Osteoblast (primary cell): ENCODE measurements at regions not wholly inside any gene's neighbourhood (a gene's known extent, or its start where the extent isn't known, plus 50 kb on each side); places are given as distances from the start of the nearest gene placed in this dataset.

Experiments used
- DNase-seq: peaks from one replicate; pipeline ENCODE4 v3.0.0; 2011; ENCODE audit warnings: low spot score, mixed read lengths; ENCODE audit not compliant: insufficient read length; ENCODE audit errors: missing footprints
- H2AFZ ChIP-seq: 2 replicates; pipeline ENCODE4 v1.6.0; 2011; ENCODE audit warnings: mild to moderate bottlenecking, low read length
- H3K27ac ChIP-seq: 2 replicates; pipeline ENCODE4 v1.5.1; 2011; ENCODE audit warnings: mild to moderate bottlenecking, low read depth, low read length, moderate library complexity
- H3K27me3 ChIP-seq: 2 replicates; pipeline ENCODE4 v1.6.0; 2012; ENCODE audit warnings: mild to moderate bottlenecking, control low read depth, inconsistent platforms, low read length, moderate library complexity; ENCODE audit not compliant: insufficient read depth
- H3K36me3 ChIP-seq: 2 replicates; pipeline ENCODE4 v1.5.1; 2011; ENCODE audit warnings: mild to moderate bottlenecking, low read length, control low read depth, moderate library complexity; ENCODE audit not compliant: insufficient read depth
- H3K4me1 ChIP-seq: 2 replicates; pipeline ENCODE4 v1.5.1; 2011; ENCODE audit warnings: mild to moderate bottlenecking, low read length, control low read depth, moderate library complexity; ENCODE audit not compliant: insufficient read depth
- H3K4me2 ChIP-seq: 2 replicates; pipeline ENCODE4 v1.6.0; 2011; ENCODE audit warnings: mild to moderate bottlenecking, low read length; ENCODE audit not compliant: insufficient read depth
- H3K4me3 ChIP-seq: fragments of 200-600 bp; sonication (generic); 3 replicates; pipeline ENCODE4 v1.5.1; 2012; ENCODE audit warnings: mild to moderate bottlenecking, low read length, inconsistent platforms; ENCODE audit not compliant: insufficient read depth
- H3K79me2 ChIP-seq: 2 replicates; pipeline ENCODE4 v1.6.0; 2012; ENCODE audit warnings: mild to moderate bottlenecking, low read length, control low read depth, inconsistent platforms; ENCODE audit not compliant: insufficient read depth
- H3K9me3 ChIP-seq: 2 replicates; pipeline ENCODE4 v1.5.1; 2011; ENCODE audit warnings: low read depth, low read length, control low read depth
- H4K20me1 ChIP-seq: 2 replicates; pipeline ENCODE4 v1.6.0; 2012; ENCODE audit warnings: mild to moderate bottlenecking, low read length, control low read depth; ENCODE audit not compliant: insufficient read depth
- CTCF ChIP-seq: IDR thresholded peaks from 2 replicates; pipeline ENCODE4 v1.5.1; 2011; ENCODE audit warnings: mild to moderate bottlenecking, low read depth, low read length, moderate library complexity; ENCODE audit errors: extremely low read depth

- Histone ChIP-seq H3K36me3 (no peaks in the 10 kb centered on the region), H4K20me1 (no peaks in the 10 kb centered on the region), H3K27me3 (no peaks in the 10 kb centered on the region), H3K79me2 (no peaks in the 10 kb centered on the region), H3K4me1 (peaks cover 7% of the 10 kb centered on the region), H3K4me2 (no peak overlapping the region), H3K27ac (no peak overlapping the region), H2AFZ (no peak overlapping the region), H3K9me3 (no peaks in the 10 kb centered on the region), H3K4me3 (no peak overlapping the region)
- no peak for DNase-seq
- TF ChIP-seq CTCF: no peak
Measured at GRCh38 chr7:38049679-38050078, 128.4 kb upstream of the STARD3NL start.

GRCh38 chr7:38051311-38051710 lies 126.7 kb upstream of the STARD3NL start:
- Histone ChIP-seq H3K79me2 (no peaks in the 10 kb centered on the region), H3K27ac (no peak overlapping the region), H3K4me1 (peaks cover 7% of the 10 kb centered on the region), H3K4me3 (no peak overlapping the region), H3K36me3 (no peaks in the 10 kb centered on the region), H3K9me3 (no peaks in the 10 kb centered on the region), H2AFZ (no peak overlapping the region), H3K27me3 (no peaks in the 10 kb centered on the region), H4K20me1 (no peaks in the 10 kb centered on the region), H3K4me2 (no peak overlapping the region)
- TF ChIP-seq CTCF: no peak
- DNase-seq: no peak

- DNase-seq: peak; percentile 31
- H4K20me1 ChIP-seq: no peaks in the 10 kb centered on the region
- H3K27ac ChIP-seq: no peak overlapping the region
- no peaks in the 10 kb centered on the region for H3K79me2 ChIP-seq
- TF ChIP-seq CTCF: no peak
- H3K9me3 ChIP-seq: no peaks in the 10 kb centered on the region
- no peak overlapping the region for H2AFZ ChIP-seq
- no peak overlapping the region for H3K4me3 ChIP-seq
- peaks cover 7% of the 10 kb centered on the region for H3K4me1 ChIP-seq
- no peaks in the 10 kb centered on the region for H3K36me3 ChIP-seq
- H3K4me2 ChIP-seq: peak overlapping the region; percentile 48
- no peaks in the 10 kb centered on the region for H3K27me3 ChIP-seq
Measured at GRCh38 chr7:38051786-38052185, 126.3 kb upstream of the STARD3NL start.

DNA sequence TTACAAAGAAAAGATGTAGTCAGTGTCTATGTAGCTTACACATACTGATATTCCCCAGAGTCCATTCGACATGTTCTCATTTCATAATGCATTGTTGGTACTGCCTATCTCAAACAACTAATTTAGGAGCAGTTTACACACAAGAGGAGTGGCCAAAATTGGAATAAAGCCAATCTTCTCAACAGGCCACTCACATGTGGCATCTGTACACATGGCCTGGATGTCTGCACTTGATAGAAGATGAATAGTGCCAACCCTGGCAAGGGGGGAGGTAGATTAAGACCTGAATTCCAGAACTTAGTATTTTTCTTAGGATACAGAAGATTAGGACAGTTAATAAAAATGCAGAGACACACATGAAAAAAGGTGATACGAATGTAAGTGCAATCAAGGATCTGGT lies 125.3 kb upstream of the STARD3NL start:
- Histone ChIP-seq H3K27me3 (no peaks in the 10 kb centered on the region), H3K79me2 (no peaks in the 10 kb centered on the region), H3K4me3 (no peak overlapping the region), H3K4me2 (no peak overlapping the region), H4K20me1 (no peaks in the 10 kb centered on the region), H3K36me3 (no peaks in the 10 kb centered on the region), H3K9me3 (no peaks in the 10 kb centered on the region), H3K27ac (no peak overlapping the region), H2AFZ (no peak overlapping the region), H3K4me1 (peaks cover 7% of the 10 kb centered on the region)
- peak; percentile 23 for DNase-seq
- TF ChIP-seq CTCF: no peak
